DMS153 treated with DMSO at 0.1 percent for 48 hours (cell line): ENCODE measurements at regions not wholly inside any gene's neighbourhood (a gene's known extent, or its start where the extent isn't known, plus 50 kb on each side); places are given as distances from the start of the nearest gene placed in this dataset.
"Not testable (repeated sequence)": the region's sequence is repeated elsewhere in the genome, so short reads cannot be mapped to it uniquely, and the experiment has no call there.

Source experiments
- DNase-seq: peaks from one replicate; lab custom pipeline; 2025; ENCODE audit not compliant: unreplicated experiment; lab: John Stamatoyannopoulos, UW

GRCh38 chr16:56022818-56023217 lies 147.6 kb upstream of the CES5A start:
- DNase-seq, result no peak

GRCh38 chr16:56019274-56019673 lies 144.1 kb upstream of the CES5A start:
- no peak for DNase-seq

GRCh38 chr16:56013962-56014552 lies 138.9 kb upstream of the CES5A start:
- no peak for DNase-seq

- no peak for DNase-seq
Measured at GRCh38 chr16:56012482-56012811, 137.3 kb upstream of the CES5A start.

GRCh38 chr16:56011808-56012481 lies 136.8 kb upstream of the CES5A start:
- no peak for DNase-seq

GRCh38 chr16:56005958-56006357 lies 130.8 kb upstream of the CES5A start:
- no peak for DNase-seq

- DNase-seq, result no peak
Measured at GRCh38 chr16:55999683-56000082, 124.5 kb upstream of the CES5A start.

GRCh38 chr16:55993088-55993487 lies 117.9 kb upstream of the CES5A start:
- DNase-seq, result no peak

GRCh38 chr16:55992551-55992950 lies 117.4 kb upstream of the CES5A start:
- no peak for DNase-seq

- DNase-seq, result no peak
Measured at GRCh38 chr16:55991843-55992242, 116.7 kb upstream of the CES5A start.

GRCh38 chr16:55989569-55989907 lies 114.4 kb upstream of the CES5A start:
- no peak for DNase-seq

- DNase-seq, result not testable (repeated sequence)
Measured at GRCh38 chr16:55988850-55989568, 113.8 kb upstream of the CES5A start.

- DNase-seq, result no peak
Measured at GRCh38 chr16:55988013-55988412, 112.8 kb upstream of the CES5A start.

GRCh38 chr16:55982597-55982996 lies 107.4 kb upstream of the CES5A start:
- DNase-seq, result no peak

GRCh38 chr16:55981557-55981956 lies 106.4 kb upstream of the CES5A start:
- no peak for DNase-seq

- DNase-seq, result no peak
Measured at GRCh38 chr16:55976815-55977214, 101.6 kb upstream of the CES5A start.

- no peak for DNase-seq
Measured at GRCh38 chr16:55971447-55971846, 96.3 kb upstream of the CES5A start.

- no peak for DNase-seq
Measured at GRCh38 chr16:55968221-55968620, 93.0 kb upstream of the CES5A start.

GRCh38 chr16:55964923-55965475 lies 89.8 kb upstream of the CES5A start:
- no peak for DNase-seq

- no peak for DNase-seq
Measured at GRCh38 chr16:55955845-55956244, 80.7 kb upstream of the CES5A start.

GRCh38 chr16:55955424-55955823 lies 80.3 kb upstream of the CES5A start:
- no peak for DNase-seq

- DNase-seq, result no peak
Measured at GRCh38 chr16:55954906-55955305, 79.7 kb upstream of the CES5A start.
